ENCODE measurements at regions not wholly inside any gene's neighbourhood (a gene's known extent, or its start where the extent isn't known, plus 50 kb on each side); places are given as distances from the start of the nearest gene placed in this dataset.

DNA sequence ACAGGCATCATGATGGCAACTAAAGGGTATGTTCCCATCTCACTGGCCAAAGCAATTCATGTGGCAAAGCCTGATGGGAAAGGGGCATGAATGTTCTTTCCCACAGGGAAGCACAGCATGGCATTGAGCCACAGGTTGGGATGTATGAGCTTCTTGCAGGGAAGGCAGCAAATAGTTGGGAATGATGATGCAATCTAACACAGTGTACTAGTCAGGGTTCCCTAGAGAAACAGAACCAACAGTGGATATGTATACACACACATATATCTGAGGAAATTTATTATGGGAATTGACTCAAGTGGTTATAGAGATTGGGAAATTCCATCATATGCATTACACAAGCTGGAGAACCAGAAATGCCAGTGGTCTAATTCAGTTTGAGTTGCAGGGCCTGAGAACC is 253.6 kb upstream of the NPVF start:
- no peak overlapping the region for H3K27ac Mint-ChIP-seq (ENCODE audit: unreplicated experiment)
- H3K4me3 Mint-ChIP-seq (ENCODE audit: unreplicated experiment) = no peak overlapping the region
- H3K4me1 ChIP-seq (ENCODE audit: insufficient read depth, low read length) = no peaks in the 10 kb centered on the region
- no peak for FAIRE-seq
- peaks cover 3% of the 10 kb centered on the region for H3K4me1 Mint-ChIP-seq (ENCODE audit: low read depth, unreplicated experiment)
- H3K79me2 ChIP-seq (ENCODE audit: insufficient read depth, low read length) = no peaks in the 10 kb centered on the region
- no peak overlapping the region for H3K27ac ChIP-seq (ENCODE audit: low read depth, low read length)
- H3K4me2 ChIP-seq (ENCODE audit: low read length) = no peak overlapping the region
- H3K27me3 Mint-ChIP-seq (ENCODE audit: low read depth, unreplicated experiment) = peaks cover 1% of the 10 kb centered on the region
- no peaks in the 10 kb centered on the region for H3K36me3 ChIP-seq (ENCODE audit: insufficient read depth, low read length)
- no peak for TF ChIP-seq EZH2 (IDR thresholded peaks at IDR 0.05; ENCODE audit: insufficient read depth, low read length)
- TF ChIP-seq, protein P1, sequence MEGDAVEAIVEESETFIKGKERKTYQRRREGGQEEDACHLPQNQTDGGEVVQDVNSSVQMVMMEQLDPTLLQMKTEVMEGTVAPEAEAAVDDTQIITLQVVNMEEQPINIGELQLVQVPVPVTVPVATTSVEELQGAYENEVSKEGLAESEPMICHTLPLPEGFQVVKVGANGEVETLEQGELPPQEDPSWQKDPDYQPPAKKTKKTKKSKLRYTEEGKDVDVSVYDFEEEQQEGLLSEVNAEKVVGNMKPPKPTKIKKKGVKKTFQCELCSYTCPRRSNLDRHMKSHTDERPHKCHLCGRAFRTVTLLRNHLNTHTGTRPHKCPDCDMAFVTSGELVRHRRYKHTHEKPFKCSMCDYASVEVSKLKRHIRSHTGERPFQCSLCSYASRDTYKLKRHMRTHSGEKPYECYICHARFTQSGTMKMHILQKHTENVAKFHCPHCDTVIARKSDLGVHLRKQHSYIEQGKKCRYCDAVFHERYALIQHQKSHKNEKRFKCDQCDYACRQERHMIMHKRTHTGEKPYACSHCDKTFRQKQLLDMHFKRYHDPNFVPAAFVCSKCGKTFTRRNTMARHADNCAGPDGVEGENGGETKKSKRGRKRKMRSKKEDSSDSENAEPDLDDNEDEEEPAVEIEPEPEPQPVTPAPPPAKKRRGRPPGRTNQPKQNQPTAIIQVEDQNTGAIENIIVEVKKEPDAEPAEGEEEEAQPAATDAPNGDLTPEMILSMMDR (IDR thresholded peaks at IDR 0.05; ENCODE audit: insufficient read depth, low read depth, low read length) = no peak
- no peak for DNase-seq (ENCODE audit: low read depth)
- no peak overlapping the region for H3K4me3 ChIP-seq (ENCODE audit: insufficient read depth, low read depth, low read length)
- no peak overlapping the region for H3K9ac ChIP-seq (ENCODE audit: low read length)
- no peaks in the 10 kb centered on the region for H3K9me3 Mint-ChIP-seq (ENCODE audit: unreplicated experiment)
- no peaks in the 10 kb centered on the region for H3K9me3 ChIP-seq (ENCODE audit: insufficient read depth, low read depth, low read length)
- H3K27me3 ChIP-seq (ENCODE audit: insufficient read depth, low read length) = no peaks in the 10 kb centered on the region
- H4K20me1 ChIP-seq (ENCODE audit: insufficient read depth, low read length) = no peaks in the 10 kb centered on the region
- no peak overlapping the region for H2AFZ ChIP-seq (ENCODE audit: low read depth, low read length)
- no peaks in the 10 kb centered on the region for H3K36me3 Mint-ChIP-seq (ENCODE audit: low read depth, unreplicated experiment)

DNA sequence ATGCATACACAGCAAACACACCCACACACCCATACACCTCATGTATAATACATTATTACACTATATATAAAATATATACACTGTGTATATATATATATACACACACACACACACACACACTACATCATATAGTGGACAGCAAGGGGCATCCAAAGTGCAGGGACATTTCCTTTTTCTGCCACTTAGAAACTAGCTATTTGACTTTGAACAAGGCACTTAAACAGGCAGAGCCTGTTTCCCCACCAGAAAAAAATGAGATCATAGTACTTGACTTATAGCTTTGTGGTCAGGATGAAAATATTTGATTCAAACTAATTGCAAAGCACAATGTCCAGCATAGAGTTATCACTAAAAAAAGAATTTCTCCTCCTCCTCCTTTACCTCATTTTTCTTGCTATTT is 254.3 kb upstream of the NPVF start:
- Mint-ChIP-seq H3K4me1 (ENCODE audit: low read depth, unreplicated experiment) (peaks cover 3% of the 10 kb centered on the region), H3K4me3 (ENCODE audit: unreplicated experiment) (no peak overlapping the region), H3K27me3 (ENCODE audit: low read depth, unreplicated experiment) (peaks cover 1% of the 10 kb centered on the region), H3K9me3 (ENCODE audit: unreplicated experiment) (no peaks in the 10 kb centered on the region), H3K27ac (ENCODE audit: unreplicated experiment) (no peak overlapping the region), H3K36me3 (ENCODE audit: low read depth, unreplicated experiment) (no peaks in the 10 kb centered on the region)
- no peak for DNase-seq (ENCODE audit: low read depth)
- TF ChIP-seq, protein P1 (IDR thresholded peaks at IDR 0.05; ENCODE audit: insufficient read depth, low read depth, low read length) = no peak
- no peak for TF ChIP-seq EZH2 (IDR thresholded peaks at IDR 0.05; ENCODE audit: insufficient read depth, low read length)
- H3K27me3 ChIP-seq (ENCODE audit: insufficient read depth, low read length) = no peaks in the 10 kb centered on the region
- no peak overlapping the region for H2AFZ ChIP-seq (ENCODE audit: low read depth, low read length)
- no peak overlapping the region for H3K4me2 ChIP-seq (ENCODE audit: low read length)
- FAIRE-seq = no peak
- H3K4me1 ChIP-seq (ENCODE audit: insufficient read depth, low read length) = no peaks in the 10 kb centered on the region
- H4K20me1 ChIP-seq (ENCODE audit: insufficient read depth, low read length) = no peaks in the 10 kb centered on the region
- no peak overlapping the region for H3K4me3 ChIP-seq (ENCODE audit: insufficient read depth, low read depth, low read length)
- no peaks in the 10 kb centered on the region for H3K36me3 ChIP-seq (ENCODE audit: insufficient read depth, low read length)
- no peak overlapping the region for H3K9ac ChIP-seq (ENCODE audit: low read length)
- H3K79me2 ChIP-seq (ENCODE audit: insufficient read depth, low read length) = no peaks in the 10 kb centered on the region
- H3K27ac ChIP-seq (ENCODE audit: low read depth, low read length) = no peak overlapping the region
- no peaks in the 10 kb centered on the region for H3K9me3 ChIP-seq (ENCODE audit: insufficient read depth, low read depth, low read length)

DNA sequence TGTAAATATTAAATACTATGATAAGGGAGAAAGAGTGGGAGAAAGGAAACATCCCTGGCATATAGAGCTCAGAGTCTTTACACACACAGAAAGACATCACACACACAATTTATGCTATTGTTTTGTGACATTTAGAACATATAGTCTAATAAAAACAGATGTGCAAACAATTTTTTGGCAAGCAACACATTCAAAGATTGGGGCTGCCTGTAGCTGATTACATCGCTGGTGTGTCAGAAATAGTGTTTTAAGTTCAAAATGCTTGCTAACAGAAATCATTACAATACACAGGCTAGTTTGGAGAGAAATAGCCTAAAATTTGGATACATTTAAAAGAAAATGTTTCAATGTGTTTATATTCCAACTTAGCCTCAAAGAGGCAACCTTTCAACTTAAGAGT is 256.7 kb upstream of the NPVF start:
- Histone ChIP-seq H3K4me2 (ENCODE audit: low read length) (no peak overlapping the region), H3K27ac (ENCODE audit: low read depth, low read length) (no peak overlapping the region), H3K4me3 (ENCODE audit: insufficient read depth, low read depth, low read length) (no peak overlapping the region), H3K9me3 (ENCODE audit: insufficient read depth, low read depth, low read length) (no peaks in the 10 kb centered on the region), H3K79me2 (ENCODE audit: insufficient read depth, low read length) (no peaks in the 10 kb centered on the region), H3K9ac (ENCODE audit: low read length) (no peak overlapping the region), H3K36me3 (ENCODE audit: insufficient read depth, low read length) (no peaks in the 10 kb centered on the region), H3K27me3 (ENCODE audit: insufficient read depth, low read length) (no peaks in the 10 kb centered on the region), H4K20me1 (ENCODE audit: insufficient read depth, low read length) (no peaks in the 10 kb centered on the region), H3K4me1 (ENCODE audit: insufficient read depth, low read length) (no peaks in the 10 kb centered on the region), H2AFZ (ENCODE audit: low read depth, low read length) (no peak overlapping the region)
- Mint-ChIP-seq H3K4me3 (ENCODE audit: unreplicated experiment) (no peak overlapping the region), H3K27ac (ENCODE audit: unreplicated experiment) (no peak overlapping the region), H3K27me3 (ENCODE audit: low read depth, unreplicated experiment) (no peaks in the 10 kb centered on the region), H3K9me3 (ENCODE audit: unreplicated experiment) (no peaks in the 10 kb centered on the region), H3K4me1 (ENCODE audit: low read depth, unreplicated experiment) (no peaks in the 10 kb centered on the region), H3K36me3 (ENCODE audit: low read depth, unreplicated experiment) (no peaks in the 10 kb centered on the region)
- DNase-seq (ENCODE audit: low read depth) (no peak), FAIRE-seq (no peak)
- no peak for TF ChIP-seq EZH2 (IDR thresholded peaks at IDR 0.05; ENCODE audit: insufficient read depth, low read length)
- TF ChIP-seq, protein P1 (IDR thresholded peaks at IDR 0.05; ENCODE audit: insufficient read depth, low read depth, low read length) = no peak

All from astrocyte (in vitro differentiated cells and primary cell).